Stimulated activated CD4-positive, alpha-beta T cell treated with anti-CD3 and anti-CD28 coated beads, Interleukin-2, amount 100 ng/mL, for 48 hours (primary cell): ENCODE measurements at regions not wholly inside any gene's neighbourhood (a gene's known extent, or its start where the extent isn't known, plus 50 kb on each side); places are given as distances from the start of the nearest gene placed in this dataset.
"Not testable (repeated sequence)": the region's sequence is repeated elsewhere in the genome, so short reads cannot be mapped to it uniquely, and the experiment has no call there.

ENCODE experiments used
- DNase-seq, 2 donors: peaks; one replicate each; pipeline ENCODE4 v3.0.0-alpha.2; 2020

GRCh38 chr13:62251734-62252133 is 836.1 kb upstream of the PCDH20 start:
- DNase-seq: no peak

- no peak for DNase-seq
Observed at GRCh38 chr13:62250501-62251201, 835.0 kb upstream of the PCDH20 start.

GRCh38 chr13:62246581-62246980 is 830.9 kb upstream of the PCDH20 start:
- DNase-seq: no peak

GRCh38 chr13:62243106-62243505 is 827.5 kb upstream of the PCDH20 start:
- DNase-seq: no peak

GRCh38 chr13:62234780-62235440 is 819.3 kb upstream of the PCDH20 start:
- no peak for DNase-seq

- no peak for DNase-seq
Observed at GRCh38 chr13:62210951-62211350, 795.3 kb upstream of the PCDH20 start.

- DNase-seq: no peak
Observed at GRCh38 chr13:62209529-62209928, 793.9 kb upstream of the PCDH20 start.

GRCh38 chr13:62207388-62207787 is 791.7 kb upstream of the PCDH20 start:
- DNase-seq: no peak

GRCh38 chr13:62206165-62206564 is 790.5 kb upstream of the PCDH20 start:
- no peak for DNase-seq

GRCh38 chr13:62205273-62205672 is 789.6 kb upstream of the PCDH20 start:
- no peak for DNase-seq

- no peak for DNase-seq
Observed at GRCh38 chr13:62194371-62194770, 778.7 kb upstream of the PCDH20 start.

GRCh38 chr13:62193919-62194318 is 778.3 kb upstream of the PCDH20 start:
- no peak for DNase-seq

GRCh38 chr13:62185631-62186255 is 770.1 kb upstream of the PCDH20 start:
- DNase-seq: no peak

- no peak for DNase-seq
Observed at GRCh38 chr13:62176051-62176450, 760.4 kb upstream of the PCDH20 start.

- DNase-seq: no peak
Observed at GRCh38 chr13:62173958-62174357, 758.3 kb upstream of the PCDH20 start.

GRCh38 chr13:62171697-62172096 is 756.0 kb upstream of the PCDH20 start:
- no peak for DNase-seq

GRCh38 chr13:62168891-62169290 is 753.2 kb upstream of the PCDH20 start:
- DNase-seq: no peak

- DNase-seq: no peak
Observed at GRCh38 chr13:62167650-62168172, 752.1 kb upstream of the PCDH20 start.

- DNase-seq: no peak
Observed at GRCh38 chr13:62162860-62163259, 747.2 kb upstream of the PCDH20 start.

- no peak for DNase-seq
Observed at GRCh38 chr13:62158520-62158919, 742.9 kb upstream of the PCDH20 start.

- DNase-seq: not testable (repeated sequence)
Observed at GRCh38 chr13:62151724-62152123, 736.1 kb upstream of the PCDH20 start.

- no peak for DNase-seq
Observed at GRCh38 chr13:62142048-62142447, 726.4 kb upstream of the PCDH20 start.

GRCh38 chr13:62139597-62139996 is 723.9 kb upstream of the PCDH20 start:
- DNase-seq: no peak
